GM23338 (cell line): ENCODE measurements at regions not wholly inside any gene's neighbourhood (a gene's known extent, or its start where the extent isn't known, plus 50 kb on each side); places are given as distances from the start of the nearest gene placed in this dataset.

ENCODE experiments used
- ATAC-seq: fragments of 200-7000 bp; cut with Tn5 transposase; 3 replicates; pipeline ENCODE4 v1.9.1; 2020
- DNase-seq: peaks from one replicate; pipeline ENCODE4 v3.0.0-alpha.2; 2015; ENCODE audit warnings: low spot score
- H2AFZ ChIP-seq: fragments of 200-600 bp; sonication (generic); 2 replicates; pipeline ENCODE4 v1.8.0; 2016; ENCODE audit warnings: antibody characterized with exemption, mild to moderate bottlenecking, moderate library complexity
- H3F3A ChIP-seq: fragments of 200-600 bp; sonication (generic); replicated peaks from 2 replicates; pipeline ENCODE4 v1.8.0; 2017; ENCODE audit warnings: antibody characterized with exemption, mixed run types, low read depth
- H3K27ac ChIP-seq: fragments of 200-600 bp; sonication (generic); 2 replicates; pipeline ENCODE4 v1.6.1; 2016; ENCODE audit warnings: low read depth
- H3K27me3 ChIP-seq: fragments of 200-600 bp; sonication (generic); 2 replicates; pipeline ENCODE4 v1.8.0; 2016; ENCODE audit warnings: mild to moderate bottlenecking, mixed run types, moderate library complexity; ENCODE audit not compliant: insufficient read depth
- H3K36me3 ChIP-seq: fragments of 200-600 bp; sonication (generic); 2 replicates; pipeline ENCODE4 v1.8.0; 2016; ENCODE audit warnings: mild to moderate bottlenecking; ENCODE audit not compliant: insufficient read depth
- H3K4me1 ChIP-seq: fragments of 200-600 bp; sonication (generic); 2 replicates; pipeline ENCODE4 v1.8.0; 2016; ENCODE audit warnings: mild to moderate bottlenecking, moderate library complexity; ENCODE audit not compliant: insufficient read depth
- H3K4me2 ChIP-seq: fragments of 200-600 bp; sonication (generic); 2 replicates; pipeline ENCODE4 v1.7.1; 2017; ENCODE audit warnings: mixed run types
- H3K4me3 ChIP-seq: fragments of 200-600 bp; sonication (generic); 2 replicates; pipeline ENCODE4 v1.6.1; 2016; ENCODE audit warnings: mixed run types
- H3K79me2 ChIP-seq: fragments of 200-600 bp; sonication (generic); replicated peaks from 2 replicates; pipeline ENCODE4 v1.8.0; 2017; ENCODE audit warnings: mild to moderate bottlenecking; ENCODE audit not compliant: insufficient read depth
- H3K9me2 ChIP-seq: fragments of 200-600 bp; sonication (generic); 2 replicates; pipeline ENCODE4 v1.8.0; 2017; ENCODE audit not compliant: insufficient read depth
- H4K20me1 ChIP-seq: fragments of 200-600 bp; sonication (generic); replicated peaks from 2 replicates; pipeline ENCODE4 v1.8.0; 2017; ENCODE audit warnings: mild to moderate bottlenecking; ENCODE audit not compliant: insufficient read depth
- H3K27ac Mint-ChIP-seq: 2 replicates; pipeline ENCODE4 v1.8.0; 2020; ENCODE audit warnings: inconsistent platforms, mild to moderate bottlenecking, moderate library complexity, mixed read lengths
- H3K27me3 Mint-ChIP-seq: 3 replicates; pipeline ENCODE4 v1.8.0; 2022; ENCODE audit warnings: low read depth, mild to moderate bottlenecking, moderate library complexity, mixed read lengths, inconsistent platforms; ENCODE audit not compliant: insufficient read depth, poor library complexity
- H3K36me3 Mint-ChIP-seq: 3 replicates; pipeline ENCODE4 v1.8.0; 2021; ENCODE audit warnings: low read depth, mild to moderate bottlenecking, inconsistent platforms, moderate library complexity, mixed read lengths
- H3K4me1 Mint-ChIP-seq: 3 replicates; pipeline ENCODE4 v1.8.0; 2020; ENCODE audit warnings: mild to moderate bottlenecking, inconsistent platforms, mixed read lengths
- H3K4me3 Mint-ChIP-seq: 3 replicates; pipeline ENCODE4 v1.8.0; 2021; ENCODE audit warnings: moderate library complexity, mild to moderate bottlenecking, inconsistent platforms, mixed read lengths
- H3K9me3 Mint-ChIP-seq: 3 replicates; pipeline ENCODE4 v1.8.0; 2020; ENCODE audit warnings: moderate library complexity, mild to moderate bottlenecking, inconsistent platforms, mixed read lengths
- CREB1 ChIP-seq: fragments of 250-450 bp; sonication (Bioruptor Pico); IDR thresholded peaks from 2 replicates; pipeline ENCODE4 v1.5.0; 2020; ENCODE audit warnings: low read depth, mild to moderate bottlenecking, moderate library complexity
- EZH2 ChIP-seq: fragments of 200-600 bp; sonication (generic); IDR thresholded peaks from one replicate; pipeline ENCODE4 v1.8.0; 2017; ENCODE audit warnings: antibody characterized with exemption, mild to moderate bottlenecking, low read depth; ENCODE audit not compliant: unreplicated experiment
- EZH2phosphoT487 ChIP-seq: fragments of 200-600 bp; sonication (generic); IDR thresholded peaks from one replicate; pipeline ENCODE4 v1.8.1; 2018; ENCODE audit warnings: antibody characterized with exemption; ENCODE audit not compliant: unreplicated experiment
- JUNB ChIP-seq: IDR thresholded peaks from one replicate; pipeline ENCODE4 v1.6.1; 2016; ENCODE audit warnings: antibody characterized with exemption; ENCODE audit not compliant: unreplicated experiment
- NANOG ChIP-seq: IDR thresholded peaks from 2 replicates; pipeline ENCODE4 v1.6.1; 2016; ENCODE audit warnings: antibody characterized with exemption, borderline replicate concordance
- POLR2AphosphoS5 ChIP-seq: IDR thresholded peaks from 2 replicates; pipeline ENCODE4 v1.6.1; 2016; ENCODE audit warnings: antibody characterized with exemption, low read depth
- STAT1 ChIP-seq: IDR thresholded peaks from one replicate; pipeline ENCODE4 v1.6.1; 2016; ENCODE audit warnings: antibody characterized with exemption; ENCODE audit not compliant: unreplicated experiment
- ZNF114 ChIP-seq: fragments of 250-450 bp; sonication (Bioruptor Pico); IDR thresholded peaks from 2 replicates; pipeline ENCODE4 v1.5.0; 2020; ENCODE audit warnings: mild to moderate bottlenecking, moderate library complexity
- ZNF331 ChIP-seq: fragments of 250-450 bp; sonication (Bioruptor Pico); IDR thresholded peaks from 2 replicates; pipeline ENCODE4 v1.5.0; 2020; ENCODE audit warnings: low read depth, mild to moderate bottlenecking, moderate library complexity
- TF ChIP-seq, protein P1 (sequence below), 2 experiments: fragments of 200-600 bp in 1 of 2; sonication (generic) in 1 of 2; conservative IDR thresholded peaks; 2 replicates each; pipeline versions ENCODE4 v1.5.1 to v1.6.1; 2016 to 2017; ENCODE audit warnings: antibody characterized with exemption in 2 of 2, low read depth in 2 of 2, mild to moderate bottlenecking in 2 of 2, moderate library complexity in 1 of 2
- TF ChIP-seq, protein P2 (sequence below): IDR thresholded peaks from 2 replicates; pipeline ENCODE4 v1.6.1; 2016; ENCODE audit warnings: antibody characterized with exemption
- TF ChIP-seq, protein P3 (sequence below): IDR thresholded peaks from one replicate; pipeline ENCODE4 v1.6.1; 2018; ENCODE audit warnings: antibody characterized with exemption; ENCODE audit not compliant: unreplicated experiment
- TF ChIP-seq, protein P4 (sequence below): fragments of 250-450 bp; sonication (Bioruptor Pico); IDR thresholded peaks from 2 replicates; pipeline ENCODE4 v1.5.0; 2020; ENCODE audit warnings: mild to moderate bottlenecking, moderate library complexity

DNA sequence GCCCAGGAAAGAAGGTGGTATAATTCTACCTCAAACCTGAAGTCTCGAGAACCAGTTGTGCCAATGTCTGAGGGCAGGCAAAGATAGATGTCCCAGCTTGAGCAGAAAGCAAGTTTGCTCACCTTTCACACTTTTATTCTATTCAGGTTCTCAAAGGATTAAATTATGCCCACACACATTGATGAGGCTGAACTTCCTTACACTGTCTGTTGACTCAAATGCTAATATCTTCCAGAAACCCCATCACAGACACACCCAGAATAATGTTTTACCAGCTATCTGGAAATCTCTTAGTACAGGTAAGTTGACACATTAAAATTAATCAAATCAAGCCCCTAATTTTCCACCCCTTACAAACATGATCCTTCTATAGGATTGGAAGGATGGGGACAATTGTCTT is 605.7 kb downstream of the NUF2 start:
- ATAC-seq = no peak
- H3K79me2 ChIP-seq = no peaks in the 10 kb centered on the region
- H3K36me3 ChIP-seq = no peaks in the 10 kb centered on the region
- H3K4me3 ChIP-seq = no peak overlapping the region
- DNase-seq = no peak
- Mint-ChIP-seq H3K4me1 (peaks cover 22% of the 10 kb centered on the region), H3K9me3 (no peaks in the 10 kb centered on the region; the same call in 2 of the 3 replicates), H3K36me3 (peaks cover 8% of the 10 kb centered on the region; the same call in 2 of the 3 replicates), H3K4me3 (no peak overlapping the region), H3K27me3 (no peaks in the 10 kb centered on the region), H3K27ac (no peak overlapping the region)
- no peak overlapping the region for H3K27ac ChIP-seq
- no peak overlapping the region for H3K4me2 ChIP-seq
- H3F3A ChIP-seq = no peaks in the 10 kb centered on the region
- no peaks in the 10 kb centered on the region for H4K20me1 ChIP-seq
- no peaks in the 10 kb centered on the region for H3K27me3 ChIP-seq
- peaks cover 12% of the 10 kb centered on the region for H3K4me1 ChIP-seq
- H2AFZ ChIP-seq = no peak overlapping the region
- TF ChIP-seq EZH2 (no peak), ZNF114 (CRISPR knock-in tag) (no peak), CREB1 (CRISPR knock-in tag) (no peak), ZNF331 (CRISPR knock-in tag) (no peak), NANOG (no peak), JUNB (no peak), POLR2AphosphoS5 (no peak), EZH2phosphoT487 (no peak), STAT1 (no peak)
- TF ChIP-seq, protein P1, sequence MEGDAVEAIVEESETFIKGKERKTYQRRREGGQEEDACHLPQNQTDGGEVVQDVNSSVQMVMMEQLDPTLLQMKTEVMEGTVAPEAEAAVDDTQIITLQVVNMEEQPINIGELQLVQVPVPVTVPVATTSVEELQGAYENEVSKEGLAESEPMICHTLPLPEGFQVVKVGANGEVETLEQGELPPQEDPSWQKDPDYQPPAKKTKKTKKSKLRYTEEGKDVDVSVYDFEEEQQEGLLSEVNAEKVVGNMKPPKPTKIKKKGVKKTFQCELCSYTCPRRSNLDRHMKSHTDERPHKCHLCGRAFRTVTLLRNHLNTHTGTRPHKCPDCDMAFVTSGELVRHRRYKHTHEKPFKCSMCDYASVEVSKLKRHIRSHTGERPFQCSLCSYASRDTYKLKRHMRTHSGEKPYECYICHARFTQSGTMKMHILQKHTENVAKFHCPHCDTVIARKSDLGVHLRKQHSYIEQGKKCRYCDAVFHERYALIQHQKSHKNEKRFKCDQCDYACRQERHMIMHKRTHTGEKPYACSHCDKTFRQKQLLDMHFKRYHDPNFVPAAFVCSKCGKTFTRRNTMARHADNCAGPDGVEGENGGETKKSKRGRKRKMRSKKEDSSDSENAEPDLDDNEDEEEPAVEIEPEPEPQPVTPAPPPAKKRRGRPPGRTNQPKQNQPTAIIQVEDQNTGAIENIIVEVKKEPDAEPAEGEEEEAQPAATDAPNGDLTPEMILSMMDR (conservative IDR thresholded peaks at IDR 0.05; ENCODE audit: low read depth in 2 of 2) = no peak
- TF ChIP-seq, protein P2, sequence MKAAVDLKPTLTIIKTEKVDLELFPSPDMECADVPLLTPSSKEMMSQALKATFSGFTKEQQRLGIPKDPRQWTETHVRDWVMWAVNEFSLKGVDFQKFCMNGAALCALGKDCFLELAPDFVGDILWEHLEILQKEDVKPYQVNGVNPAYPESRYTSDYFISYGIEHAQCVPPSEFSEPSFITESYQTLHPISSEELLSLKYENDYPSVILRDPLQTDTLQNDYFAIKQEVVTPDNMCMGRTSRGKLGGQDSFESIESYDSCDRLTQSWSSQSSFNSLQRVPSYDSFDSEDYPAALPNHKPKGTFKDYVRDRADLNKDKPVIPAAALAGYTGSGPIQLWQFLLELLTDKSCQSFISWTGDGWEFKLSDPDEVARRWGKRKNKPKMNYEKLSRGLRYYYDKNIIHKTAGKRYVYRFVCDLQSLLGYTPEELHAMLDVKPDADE = no peak
- TF ChIP-seq, protein P3, sequence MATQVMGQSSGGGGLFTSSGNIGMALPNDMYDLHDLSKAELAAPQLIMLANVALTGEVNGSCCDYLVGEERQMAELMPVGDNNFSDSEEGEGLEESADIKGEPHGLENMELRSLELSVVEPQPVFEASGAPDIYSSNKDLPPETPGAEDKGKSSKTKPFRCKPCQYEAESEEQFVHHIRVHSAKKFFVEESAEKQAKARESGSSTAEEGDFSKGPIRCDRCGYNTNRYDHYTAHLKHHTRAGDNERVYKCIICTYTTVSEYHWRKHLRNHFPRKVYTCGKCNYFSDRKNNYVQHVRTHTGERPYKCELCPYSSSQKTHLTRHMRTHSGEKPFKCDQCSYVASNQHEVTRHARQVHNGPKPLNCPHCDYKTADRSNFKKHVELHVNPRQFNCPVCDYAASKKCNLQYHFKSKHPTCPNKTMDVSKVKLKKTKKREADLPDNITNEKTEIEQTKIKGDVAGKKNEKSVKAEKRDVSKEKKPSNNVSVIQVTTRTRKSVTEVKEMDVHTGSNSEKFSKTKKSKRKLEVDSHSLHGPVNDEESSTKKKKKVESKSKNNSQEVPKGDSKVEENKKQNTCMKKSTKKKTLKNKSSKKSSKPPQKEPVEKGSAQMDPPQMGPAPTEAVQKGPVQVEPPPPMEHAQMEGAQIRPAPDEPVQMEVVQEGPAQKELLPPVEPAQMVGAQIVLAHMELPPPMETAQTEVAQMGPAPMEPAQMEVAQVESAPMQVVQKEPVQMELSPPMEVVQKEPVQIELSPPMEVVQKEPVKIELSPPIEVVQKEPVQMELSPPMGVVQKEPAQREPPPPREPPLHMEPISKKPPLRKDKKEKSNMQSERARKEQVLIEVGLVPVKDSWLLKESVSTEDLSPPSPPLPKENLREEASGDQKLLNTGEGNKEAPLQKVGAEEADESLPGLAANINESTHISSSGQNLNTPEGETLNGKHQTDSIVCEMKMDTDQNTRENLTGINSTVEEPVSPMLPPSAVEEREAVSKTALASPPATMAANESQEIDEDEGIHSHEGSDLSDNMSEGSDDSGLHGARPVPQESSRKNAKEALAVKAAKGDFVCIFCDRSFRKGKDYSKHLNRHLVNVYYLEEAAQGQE = no peak
- TF ChIP-seq, protein P4, sequence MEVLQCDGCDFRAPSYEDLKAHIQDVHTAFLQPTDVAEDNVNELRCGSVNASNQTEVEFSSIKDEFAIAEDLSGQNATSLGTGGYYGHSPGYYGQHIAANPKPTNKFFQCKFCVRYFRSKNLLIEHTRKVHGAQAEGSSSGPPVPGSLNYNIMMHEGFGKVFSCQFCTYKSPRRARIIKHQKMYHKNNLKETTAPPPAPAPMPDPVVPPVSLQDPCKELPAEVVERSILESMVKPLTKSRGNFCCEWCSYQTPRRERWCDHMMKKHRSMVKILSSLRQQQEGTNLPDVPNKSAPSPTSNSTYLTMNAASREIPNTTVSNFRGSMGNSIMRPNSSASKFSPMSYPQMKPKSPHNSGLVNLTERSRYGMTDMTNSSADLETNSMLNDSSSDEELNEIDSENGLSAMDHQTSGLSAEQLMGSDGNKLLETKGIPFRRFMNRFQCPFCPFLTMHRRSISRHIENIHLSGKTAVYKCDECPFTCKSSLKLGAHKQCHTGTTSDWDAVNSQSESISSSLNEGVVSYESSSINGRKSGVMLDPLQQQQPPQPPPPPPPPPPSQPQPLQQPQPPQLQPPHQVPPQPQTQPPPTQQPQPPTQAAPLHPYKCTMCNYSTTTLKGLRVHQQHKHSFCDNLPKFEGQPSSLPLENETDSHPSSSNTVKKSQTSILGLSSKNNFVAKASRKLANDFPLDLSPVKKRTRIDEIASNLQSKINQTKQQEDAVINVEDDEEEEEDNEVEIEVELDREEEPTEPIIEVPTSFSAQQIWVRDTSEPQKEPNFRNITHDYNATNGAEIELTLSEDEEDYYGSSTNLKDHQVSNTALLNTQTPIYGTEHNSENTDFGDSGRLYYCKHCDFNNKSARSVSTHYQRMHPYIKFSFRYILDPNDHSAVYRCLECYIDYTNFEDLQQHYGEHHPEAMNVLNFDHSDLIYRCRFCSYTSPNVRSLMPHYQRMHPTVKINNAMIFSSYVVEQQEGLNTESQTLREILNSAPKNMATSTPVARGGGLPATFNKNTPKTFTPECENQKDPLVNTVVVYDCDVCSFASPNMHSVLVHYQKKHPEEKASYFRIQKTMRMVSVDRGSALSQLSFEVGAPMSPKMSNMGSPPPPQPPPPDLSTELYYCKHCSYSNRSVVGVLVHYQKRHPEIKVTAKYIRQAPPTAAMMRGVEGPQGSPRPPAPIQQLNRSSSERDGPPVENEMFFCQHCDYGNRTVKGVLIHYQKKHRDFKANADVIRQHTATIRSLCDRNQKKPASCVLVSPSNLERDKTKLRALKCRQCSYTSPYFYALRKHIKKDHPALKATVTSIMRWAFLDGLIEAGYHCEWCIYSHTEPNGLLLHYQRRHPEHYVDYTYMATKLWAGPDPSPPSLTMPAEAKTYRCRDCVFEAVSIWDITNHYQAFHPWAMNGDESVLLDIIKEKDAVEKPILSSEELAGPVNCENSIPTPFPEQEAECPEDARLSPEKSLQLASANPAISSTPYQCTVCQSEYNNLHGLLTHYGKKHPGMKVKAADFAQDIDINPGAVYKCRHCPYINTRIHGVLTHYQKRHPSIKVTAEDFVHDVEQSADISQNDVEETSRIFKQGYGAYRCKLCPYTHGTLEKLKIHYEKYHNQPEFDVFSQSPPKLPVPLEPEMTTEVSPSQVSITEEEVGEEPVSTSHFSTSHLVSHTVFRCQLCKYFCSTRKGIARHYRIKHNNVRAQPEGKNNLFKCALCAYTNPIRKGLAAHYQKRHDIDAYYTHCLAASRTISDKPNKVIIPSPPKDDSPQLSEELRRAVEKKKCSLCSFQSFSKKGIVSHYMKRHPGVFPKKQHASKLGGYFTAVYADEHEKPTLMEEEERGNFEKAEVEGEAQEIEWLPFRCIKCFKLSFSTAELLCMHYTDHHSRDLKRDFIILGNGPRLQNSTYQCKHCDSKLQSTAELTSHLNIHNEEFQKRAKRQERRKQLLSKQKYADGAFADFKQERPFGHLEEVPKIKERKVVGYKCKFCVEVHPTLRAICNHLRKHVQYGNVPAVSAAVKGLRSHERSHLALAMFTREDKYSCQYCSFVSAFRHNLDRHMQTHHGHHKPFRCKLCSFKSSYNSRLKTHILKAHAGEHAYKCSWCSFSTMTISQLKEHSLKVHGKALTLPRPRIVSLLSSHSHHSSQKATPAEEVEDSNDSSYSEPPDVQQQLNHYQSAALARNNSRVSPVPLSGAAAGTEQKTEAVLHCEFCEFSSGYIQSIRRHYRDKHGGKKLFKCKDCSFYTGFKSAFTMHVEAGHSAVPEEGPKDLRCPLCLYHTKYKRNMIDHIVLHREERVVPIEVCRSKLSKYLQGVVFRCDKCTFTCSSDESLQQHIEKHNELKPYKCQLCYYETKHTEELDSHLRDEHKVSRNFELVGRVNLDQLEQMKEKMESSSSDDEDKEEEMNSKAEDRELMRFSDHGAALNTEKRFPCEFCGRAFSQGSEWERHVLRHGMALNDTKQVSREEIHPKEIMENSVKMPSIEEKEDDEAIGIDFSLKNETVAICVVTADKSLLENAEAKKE (CRISPR knock-in tag) = no peak
- no peaks in the 10 kb centered on the region for H3K9me2 ChIP-seq
